ENCODE measurements at regions not wholly inside any gene's neighbourhood (a gene's known extent, or its start where the extent isn't known, plus 50 kb on each side); places are given as distances from the start of the nearest gene placed in this dataset.
A peak's percentile ranks its signal among the peaks of the same experiment; 100 is the strongest.

- no peak for TF ChIP-seq CTCF (IDR thresholded peaks at IDR 0.05)
Observed at GRCh38 chr7:142500366-142500765, 242.5 kb upstream of the PRSS58 start.

- TF ChIP-seq CTCF (IDR thresholded peaks at IDR 0.05) = no peak
Observed at GRCh38 chr7:142499635-142500034, 241.8 kb upstream of the PRSS58 start.

- TF ChIP-seq CTCF (IDR thresholded peaks at IDR 0.05) = no peak
Observed at GRCh38 chr7:142498364-142498763, 240.5 kb upstream of the PRSS58 start.

GRCh38 chr7:142496545-142496991 lies 238.7 kb upstream of the PRSS58 start:
- peak; percentile 84 for TF ChIP-seq CTCF (IDR thresholded peaks at IDR 0.05)

GRCh38 chr7:142494021-142494420 lies 236.2 kb upstream of the PRSS58 start:
- no peak for TF ChIP-seq CTCF (IDR thresholded peaks at IDR 0.05)

GRCh38 chr7:142488842-142489241 lies 231.0 kb upstream of the PRSS58 start:
- no peak for TF ChIP-seq CTCF (IDR thresholded peaks at IDR 0.05)

GRCh38 chr7:142488036-142488633 lies 230.3 kb upstream of the PRSS58 start:
- TF ChIP-seq CTCF (IDR thresholded peaks at IDR 0.05) = no peak

- no peak for TF ChIP-seq CTCF (IDR thresholded peaks at IDR 0.05)
Observed at GRCh38 chr7:142487124-142487523, 229.3 kb upstream of the PRSS58 start.

Measured in LNCAP (cell line).